Loucy (cell line): ENCODE measurements at regions not wholly inside any gene's neighbourhood (a gene's known extent, or its start where the extent isn't known, plus 50 kb on each side); places are given as distances from the start of the nearest gene placed in this dataset.

ENCODE experiments used
- H2AFZ ChIP-seq: fragments of 200-600 bp; sonication (generic); 2 replicates; pipeline ENCODE4 v1.6.0; 2016; ENCODE audit warnings: antibody characterized with exemption, mild to moderate bottlenecking, low read length, moderate library complexity
- H3F3A ChIP-seq: fragments of 200-600 bp; 2 replicates; pipeline ENCODE4 v1.6.0; 2016; ENCODE audit warnings: antibody characterized with exemption, low read depth, mild to moderate bottlenecking
- H3K27me3 ChIP-seq: fragments of 200-600 bp; sonication (generic); 2 replicates; pipeline ENCODE4 v1.6.1; 2014; ENCODE audit warnings: low read length, mild to moderate bottlenecking; ENCODE audit not compliant: insufficient read depth, poor library complexity, severe bottlenecking
- H3K36me3 ChIP-seq: fragments of 200-600 bp; sonication (generic); 2 replicates; pipeline ENCODE4 v1.6.1; 2016; ENCODE audit warnings: low read length; ENCODE audit not compliant: insufficient read depth
- H3K4me1 ChIP-seq: fragments of 200-600 bp; sonication (generic); 2 replicates; pipeline ENCODE4 v1.5.1; 2014; ENCODE audit warnings: low read length, mild to moderate bottlenecking; ENCODE audit not compliant: insufficient read depth, poor library complexity, severe bottlenecking
- H3K4me2 ChIP-seq: fragments of 200-600 bp; sonication (generic); 2 replicates; pipeline ENCODE4 v1.6.0; 2014; ENCODE audit warnings: antibody characterized with exemption, low read length, low read depth, mild to moderate bottlenecking; ENCODE audit not compliant: poor library complexity, severe bottlenecking
- H3K4me3 ChIP-seq: fragments of 200-600 bp; sonication (generic); 2 replicates; pipeline ENCODE4 v1.5.1; 2014; ENCODE audit warnings: low read length, mild to moderate bottlenecking, mixed read lengths; ENCODE audit not compliant: poor library complexity, severe bottlenecking
- H3K79me2 ChIP-seq: fragments of 200-600 bp; sonication (generic); 2 replicates; pipeline ENCODE4 v1.6.1; 2014; ENCODE audit warnings: low read length; ENCODE audit not compliant: insufficient read depth
- H3K9ac ChIP-seq: fragments of 200-600 bp; sonication (generic); 2 replicates; pipeline ENCODE4 v1.6.0; 2014; ENCODE audit warnings: mild to moderate bottlenecking, low read depth, low read length, moderate library complexity; ENCODE audit not compliant: poor library complexity, severe bottlenecking
- H3K9me2 ChIP-seq: fragments of 200-600 bp; sonication (generic); replicated peaks from 2 replicates; pipeline ENCODE4 v1.6.1; 2016; ENCODE audit warnings: low read depth, low read length, mixed read lengths
- H3K9me3 ChIP-seq: fragments of 200-600 bp; sonication (generic); 2 replicates; pipeline ENCODE4 v1.6.1; 2014; ENCODE audit warnings: mild to moderate bottlenecking, antibody characterized with exemption, low read length, low read depth; ENCODE audit not compliant: insufficient read depth
- H4K20me1 ChIP-seq: fragments of 200-600 bp; sonication (generic); 2 replicates; pipeline ENCODE4 v1.6.0; 2014; ENCODE audit warnings: antibody characterized with exemption, low read length, mild to moderate bottlenecking; ENCODE audit not compliant: insufficient read depth, poor library complexity, severe bottlenecking
- CTCF ChIP-seq: fragments of 200-600 bp; sonication (generic); conservative IDR thresholded peaks from 2 replicates; pipeline ENCODE4 v1.5.1; 2014; ENCODE audit warnings: mild to moderate bottlenecking, antibody characterized with exemption, low read length
- EZH2phosphoT487 ChIP-seq: fragments of 200-600 bp; IDR thresholded peaks from 2 replicates; pipeline ENCODE4 v1.6.1; 2018; ENCODE audit warnings: antibody characterized with exemption, mild to moderate bottlenecking, moderate library complexity, borderline replicate concordance

GRCh38 chr14:95439881-95440280, 76.6 kb downstream of the SYNE3 start:
- Histone ChIP-seq H3K27me3 (no peaks in the 10 kb centered on the region), H3K4me2 (no peak overlapping the region), H3K4me1 (peaks cover 4% of the 10 kb centered on the region), H3K9ac (no peak overlapping the region), H3K9me2 (no peaks in the 10 kb centered on the region), H3K36me3 (no peaks in the 10 kb centered on the region), H3F3A (no peaks in the 10 kb centered on the region), H3K79me2 (no peaks in the 10 kb centered on the region), H3K9me3 (no peaks in the 10 kb centered on the region), H2AFZ (no peak overlapping the region), H3K4me3 (no peak overlapping the region), H4K20me1 (no peaks in the 10 kb centered on the region)
- TF ChIP-seq CTCF, result no peak
- TF ChIP-seq EZH2phosphoT487, result no peak

GRCh38 chr14:95437715-95438114, 78.7 kb downstream of the SYNE3 start:
- Histone ChIP-seq H4K20me1 (no peaks in the 10 kb centered on the region), H3K4me3 (no peak overlapping the region), H3K4me1 (peaks cover 1% of the 10 kb centered on the region), H3K79me2 (no peaks in the 10 kb centered on the region), H3K36me3 (no peaks in the 10 kb centered on the region), H3K27me3 (no peaks in the 10 kb centered on the region), H3K9me3 (no peaks in the 10 kb centered on the region), H3K4me2 (no peak overlapping the region), H3K9me2 (no peaks in the 10 kb centered on the region), H3K9ac (no peak overlapping the region), H3F3A (no peaks in the 10 kb centered on the region), H2AFZ (no peak overlapping the region)
- TF ChIP-seq EZH2phosphoT487 (no peak), CTCF (no peak)

GRCh38 chr14:95436354-95436753, 80.1 kb downstream of the SYNE3 start:
- H3K9ac ChIP-seq, result no peak overlapping the region

More at GRCh38 chr14:95436354-95436753, 80.1 kb downstream of the SYNE3 start:
- Histone ChIP-seq H3K27me3 (no peaks in the 10 kb centered on the region), H4K20me1 (no peaks in the 10 kb centered on the region), H3K9me3 (no peaks in the 10 kb centered on the region), H3K79me2 (no peaks in the 10 kb centered on the region), H2AFZ (no peak overlapping the region), H3K4me1 (no peaks in the 10 kb centered on the region), H3K4me3 (no peak overlapping the region), H3K4me2 (no peak overlapping the region), H3K36me3 (no peaks in the 10 kb centered on the region), H3K9me2 (no peaks in the 10 kb centered on the region), H3F3A (no peaks in the 10 kb centered on the region)
- TF ChIP-seq EZH2phosphoT487 (no peak), CTCF (no peak)
